K562 (cell line): ENCODE measurements at regions not wholly inside any gene's neighbourhood (a gene's known extent, or its start where the extent isn't known, plus 50 kb on each side); places are given as distances from the start of the nearest gene placed in this dataset.

Source experiments
- AFF4 ChIP-seq: sonication (generic); formaldehyde crosslinking; IDR thresholded peaks from 2 replicates; pipeline ENCODE4 v1.8.0; 2023; ENCODE audit warnings: mild to moderate bottlenecking, missing genetic modification reagents
- ASH1L ChIP-seq: fragments of 450-650 bp; IDR thresholded peaks from 2 replicates; pipeline ENCODE4 v1.6.1; 2018; ENCODE audit warnings: borderline replicate concordance, mild to moderate bottlenecking, low read depth; ENCODE audit not compliant: partially characterized antibody
- BRD4 ChIP-seq: fragments of 200-600 bp; sonication (generic); IDR thresholded peaks from 2 replicates; pipeline ENCODE4 v1.6.1; 2017; ENCODE audit warnings: inconsistent platforms
- BRD9 ChIP-seq: fragments of 450-650 bp; IDR thresholded peaks from 2 replicates; pipeline ENCODE4 v1.6.1; 2018; ENCODE audit warnings: low read depth; ENCODE audit not compliant: partially characterized antibody
- HBP1 ChIP-seq: fragments of 450-650 bp; formaldehyde crosslinking; IDR thresholded peaks from 2 replicates; pipeline ENCODE4 v1.4.0; 2022; ENCODE audit warnings: missing genetic modification characterization
- HDAC6 ChIP-seq: IDR thresholded peaks from 2 replicates; pipeline ENCODE4 v1.6.1; 2012; ENCODE audit warnings: low read depth, mild to moderate bottlenecking, control low read depth, inconsistent platforms, low read length, moderate library complexity
- LARP7 ChIP-seq: fragments of 450-650 bp; IDR thresholded peaks from 2 replicates; pipeline ENCODE4 v1.6.1; 2016
- MECOM ChIP-seq: fragments of 250-450 bp; sonication (Bioruptor Pico); IDR thresholded peaks from 2 replicates; pipeline ENCODE4 v1.8.0; 2022; ENCODE audit warnings: inconsistent platforms
- NEUROD1 ChIP-seq: fragments of 150-350 bp; IDR thresholded peaks from 2 replicates; pipeline ENCODE4 v1.6.1; 2014; ENCODE audit warnings: borderline replicate concordance, low read length, low read depth; ENCODE audit not compliant: partially characterized antibody
- SMAD4 ChIP-seq: fragments of 250-450 bp; sonication (Bioruptor Pico); conservative IDR thresholded peaks from 2 replicates; pipeline ENCODE4 v1.8.0; 2021; ENCODE audit warnings: inconsistent platforms, mild to moderate bottlenecking, moderate library complexity
- TRIM25 ChIP-seq: fragments of 450-650 bp; IDR thresholded peaks from 2 replicates; pipeline ENCODE4 v1.7.0; 2016; ENCODE audit warnings: borderline replicate concordance
- ZC3H4 ChIP-seq: sonication (generic); formaldehyde crosslinking; IDR thresholded peaks from 2 replicates; pipeline ENCODE4 v1.9.0; 2021; ENCODE audit warnings: missing genetic modification reagents, borderline replicate concordance
- ZNF668 ChIP-seq: fragments of 250-450 bp; sonication (Bioruptor Pico); IDR thresholded peaks from 2 replicates; pipeline ENCODE4 v1.8.0; 2022; ENCODE audit warnings: mild to moderate bottlenecking, inconsistent platforms

GRCh38 chr7:106346167-106346677 is 61.4 kb upstream of the NAMPT start (continued):
- TF ChIP-seq TRIM25 = peak; percentile 69; the same call in 1 of the 2 replicates
- TF ChIP-seq SMAD4 (CRISPR knock-in tag) = peak; percentile 33; the same call in 1 of the 2 replicates
- TF ChIP-seq HDAC6 = no peak
- TF ChIP-seq AFF4 (CRISPR knock-in tag) = 0 out of 2 replicates have a peak, but pooled peaks have one; percentile 3
- TF ChIP-seq BRD9 = peak; percentile 62
- peak; percentile 54; the same call in 1 of the 2 replicates for TF ChIP-seq HBP1 (CRISPR knock-in tag)
- no peak for TF ChIP-seq NEUROD1
- peak; percentile 16 for TF ChIP-seq ASH1L
- peak; percentile 10; the same call in 1 of the 2 replicates for TF ChIP-seq MECOM (CRISPR knock-in tag)
- no peak; the same call in 1 of the 2 replicates for TF ChIP-seq ZNF668 (CRISPR knock-in tag)
- TF ChIP-seq ZC3H4 = no peak
- TF ChIP-seq LARP7 = peak; percentile 47; the same call in 1 of the 2 replicates
- peak; percentile 75 for TF ChIP-seq BRD4
